ENCODE measurements at regions not wholly inside any gene's neighbourhood (a gene's known extent, or its start where the extent isn't known, plus 50 kb on each side); places are given as distances from the start of the nearest gene placed in this dataset.
"Not testable (repeated sequence)": the region's sequence is repeated elsewhere in the genome, so short reads cannot be mapped to it uniquely, and the experiment has no call there.

GRCh38 chr2:160816916-160817499, 323.4 kb upstream of the RBMS1 start:
- DNase-seq: no peak

- DNase-seq: no peak
Observed at GRCh38 chr2:160820691-160821090, 327.1 kb upstream of the RBMS1 start.

GRCh38 chr2:160822006-160822405, 328.4 kb upstream of the RBMS1 start:
- no peak for DNase-seq

GRCh38 chr2:160825433-160825832, 331.8 kb upstream of the RBMS1 start:
- no peak for DNase-seq

- DNase-seq: no peak
Observed at GRCh38 chr2:160826496-160826895, 332.9 kb upstream of the RBMS1 start.

GRCh38 chr2:160828076-160828475, 332.2 kb upstream of the TANK start:
- DNase-seq: no peak

- not testable (repeated sequence) for DNase-seq
Observed at GRCh38 chr2:160832381-160832780, 327.8 kb upstream of the TANK start.

- no peak for DNase-seq
Observed at GRCh38 chr2:160835166-160835565, 325.1 kb upstream of the TANK start.

GRCh38 chr2:160836755-160837154, 323.5 kb upstream of the TANK start:
- DNase-seq: no peak

GRCh38 chr2:160837416-160837815, 322.8 kb upstream of the TANK start:
- no peak for DNase-seq

GRCh38 chr2:160838147-160838546, 322.1 kb upstream of the TANK start:
- DNase-seq: no peak

GRCh38 chr2:160838691-160839090, 321.5 kb upstream of the TANK start:
- no peak for DNase-seq

- no peak for DNase-seq
Observed at GRCh38 chr2:160842286-160842685, 317.9 kb upstream of the TANK start.

GRCh38 chr2:160859096-160859495, 301.1 kb upstream of the TANK start:
- no peak for DNase-seq

- DNase-seq: no peak
Observed at GRCh38 chr2:160862226-160862625, 298.0 kb upstream of the TANK start.

GRCh38 chr2:160868891-160869290, 291.3 kb upstream of the TANK start:
- DNase-seq: no peak

- no peak for DNase-seq
Observed at GRCh38 chr2:160869411-160869810, 290.8 kb upstream of the TANK start.

GRCh38 chr2:160870729-160871465, 289.3 kb upstream of the TANK start:
- no peak for DNase-seq

- no peak for DNase-seq
Observed at GRCh38 chr2:160871953-160872352, 288.3 kb upstream of the TANK start.

- DNase-seq: no peak
Observed at GRCh38 chr2:160876029-160876428, 284.2 kb upstream of the TANK start.

GRCh38 chr2:160876765-160877164, 283.5 kb upstream of the TANK start:
- no peak for DNase-seq

GRCh38 chr2:160878618-160879017, 281.6 kb upstream of the TANK start:
- DNase-seq: no peak

- no peak for DNase-seq
Observed at GRCh38 chr2:160882906-160883305, 277.3 kb upstream of the TANK start.

- DNase-seq: no peak
Observed at GRCh38 chr2:160884056-160884455, 276.2 kb upstream of the TANK start.
